ENCODE measurements at regions not wholly inside any gene's neighbourhood (a gene's known extent, or its start where the extent isn't known, plus 50 kb on each side); places are given as distances from the start of the nearest gene placed in this dataset.
A peak's percentile ranks its signal among the peaks of the same experiment; 100 is the strongest.

DNA sequence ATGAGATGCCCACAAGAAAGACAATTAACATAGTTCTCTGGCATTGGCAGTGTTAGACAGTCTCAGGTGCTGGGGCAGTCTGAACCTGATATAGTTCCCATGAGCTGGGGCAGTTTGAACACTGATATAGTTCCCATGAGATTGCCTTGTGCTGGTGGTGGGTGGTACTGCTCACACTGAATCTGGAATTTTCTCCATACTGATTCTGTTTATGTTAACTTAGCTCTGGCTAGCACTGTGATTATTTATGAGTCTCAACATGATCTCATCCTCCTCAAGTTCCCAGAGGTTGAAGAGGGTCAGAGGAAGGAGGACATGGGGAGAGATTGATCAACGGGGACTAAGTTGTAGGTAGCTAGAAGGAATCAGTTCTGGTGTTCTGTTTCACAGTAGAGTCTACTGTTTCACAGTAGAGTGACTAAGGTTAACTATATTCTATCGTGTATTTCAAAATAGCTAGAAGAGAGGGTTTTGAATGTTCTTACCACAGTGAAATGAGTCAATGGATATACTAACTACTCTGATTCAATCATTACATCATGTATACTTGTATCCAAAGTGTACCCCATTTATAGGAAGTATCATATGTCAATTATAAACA lies 379.9 kb downstream of the ADAM29 start:
- H3K9me3 ChIP-seq: no peaks in the 10 kb centered on the region
- no peak overlapping the region for H3K4me3 ChIP-seq
- no peaks in the 10 kb centered on the region for H3K4me1 ChIP-seq
- no peak overlapping the region for H3K27ac ChIP-seq
- POLR2A ChIA-PET: no interaction called here
- peak in 1 of 2 experiments; percentile 36; a peak in 2 of 6 replicates for ATAC-seq
- whole genome bisulfite sequencing (ENCODE audit: missing lambda C conversion rate): 60% methylated on average over 2 of the region's 2 CpGs
- no peak overlapping the region for H3K4me2 ChIP-seq
- FAIRE-seq: no peak
- CTCF ChIA-PET: interaction anchor here (0.9 to 1.2 kb wide), 2 partner anchors 17 to 23 kb away, joined by 3 read pairs; no protein-coding TSS in a partner anchor
- DNase-seq (ENCODE audit: low read depth in 1 of 2, low spot score in 1 of 2): no peak
- TF ChIP-seq, protein P1, sequence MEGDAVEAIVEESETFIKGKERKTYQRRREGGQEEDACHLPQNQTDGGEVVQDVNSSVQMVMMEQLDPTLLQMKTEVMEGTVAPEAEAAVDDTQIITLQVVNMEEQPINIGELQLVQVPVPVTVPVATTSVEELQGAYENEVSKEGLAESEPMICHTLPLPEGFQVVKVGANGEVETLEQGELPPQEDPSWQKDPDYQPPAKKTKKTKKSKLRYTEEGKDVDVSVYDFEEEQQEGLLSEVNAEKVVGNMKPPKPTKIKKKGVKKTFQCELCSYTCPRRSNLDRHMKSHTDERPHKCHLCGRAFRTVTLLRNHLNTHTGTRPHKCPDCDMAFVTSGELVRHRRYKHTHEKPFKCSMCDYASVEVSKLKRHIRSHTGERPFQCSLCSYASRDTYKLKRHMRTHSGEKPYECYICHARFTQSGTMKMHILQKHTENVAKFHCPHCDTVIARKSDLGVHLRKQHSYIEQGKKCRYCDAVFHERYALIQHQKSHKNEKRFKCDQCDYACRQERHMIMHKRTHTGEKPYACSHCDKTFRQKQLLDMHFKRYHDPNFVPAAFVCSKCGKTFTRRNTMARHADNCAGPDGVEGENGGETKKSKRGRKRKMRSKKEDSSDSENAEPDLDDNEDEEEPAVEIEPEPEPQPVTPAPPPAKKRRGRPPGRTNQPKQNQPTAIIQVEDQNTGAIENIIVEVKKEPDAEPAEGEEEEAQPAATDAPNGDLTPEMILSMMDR (IDR thresholded peaks at IDR 0.05): no peak
- TF ChIP-seq FOXS1 (CRISPR knock-in tag; IDR thresholded peaks at IDR 0.05) (no peak), E2F6 (IDR thresholded peaks at IDR 0.05; ENCODE audit: borderline replicate concordance, low read depth) (no peak), ATOH8 (CRISPR knock-in tag; IDR thresholded peaks at IDR 0.05; ENCODE audit: low read depth) (no peak), BCL3 (IDR thresholded peaks at IDR 0.05) (no peak), HOXB13 (CRISPR knock-in tag; IDR thresholded peaks at IDR 0.05; ENCODE audit: low read depth) (no peak), SMC3 (IDR thresholded peaks at IDR 0.05) (no peak), HEYL (CRISPR knock-in tag; IDR thresholded peaks at IDR 0.05) (no peak), HOXA7 (CRISPR knock-in tag; IDR thresholded peaks at IDR 0.05) (no peak), CHD2 (IDR thresholded peaks at IDR 0.05; ENCODE audit: low read length, partially characterized antibody) (no peak), KDM5A (IDR thresholded peaks at IDR 0.05) (no peak)

DNA sequence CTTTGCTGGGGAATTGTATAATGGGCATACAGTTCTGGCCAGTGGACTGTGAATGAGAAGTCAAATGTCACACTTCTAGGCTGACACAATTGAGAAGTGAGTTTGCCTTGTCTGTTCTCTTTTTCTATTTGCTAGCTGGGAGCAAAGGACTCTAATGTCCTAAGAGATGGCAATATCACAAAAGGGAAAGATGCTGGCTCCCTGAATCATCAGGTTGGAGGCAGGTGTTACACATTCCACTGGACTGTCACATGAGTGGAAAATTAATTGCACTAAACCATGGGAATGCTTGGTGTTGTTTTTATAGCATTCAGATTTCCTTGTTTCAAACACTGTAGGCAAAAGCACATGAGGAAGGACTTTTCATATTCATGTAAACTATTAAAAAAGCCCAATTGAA lies 388.3 kb downstream of the ADAM29 start:
- Histone ChIP-seq H3K27ac (peak overlapping the region in 1 of 2 experiments; percentile 33; a peak in 1 of 6 replicates), H3K4me1 (peaks cover 9% of the 10 kb centered on the region), H3K4me2 (peak overlapping the region; percentile 18; the same call in 1 of the 3 replicates), H3K4me3 (no peak overlapping the region), H3K9me3 (no peaks in the 10 kb centered on the region)
- TF ChIP-seq ZFP36 (IDR thresholded peaks at IDR 0.05; ENCODE audit: borderline replicate concordance, partially characterized antibody) (no peak), GATA3 (IDR thresholded peaks at IDR 0.05; ENCODE audit: borderline replicate concordance) (no peak), SREBF2 (IDR thresholded peaks at IDR 0.05) (no peak), HOXB13 (CRISPR knock-in tag; IDR thresholded peaks at IDR 0.05; ENCODE audit: low read depth) (no peak), POLR2AphosphoS2 (conservative IDR thresholded peaks at IDR 0.05; ENCODE audit: low read length) (no peak), JUN (IDR thresholded peaks at IDR 0.05) (no peak), FOSB (CRISPR knock-in tag; IDR thresholded peaks at IDR 0.05) (no peak), RNF2 (IDR thresholded peaks at IDR 0.05; ENCODE audit: borderline replicate concordance, low read depth) (no peak)
- FAIRE-seq (no peak), ATAC-seq (no peak), DNase-seq (ENCODE audit: low read depth in 1 of 2, low spot score in 1 of 2) (peak in 1 of 2 experiments; percentile 10)
- ChIA-PET POLR2A (no interaction called here), CTCF (no interaction called here)

- FAIRE-seq (no peak), DNase-seq (ENCODE audit: low read depth in 1 of 2, low spot score in 1 of 2) (no peak), ATAC-seq (no peak)
- ChIA-PET POLR2A (no interaction called here), CTCF (interaction anchor here (0.6 kb wide), 1 partner anchor 1814 kb away, joined by 3 read pairs; no protein-coding TSS in a partner anchor)
- H3K9me3 ChIP-seq: no peaks in the 10 kb centered on the region
- H3K4me1 ChIP-seq: peaks cover 9% of the 10 kb centered on the region
- no peak overlapping the region for H3K27ac ChIP-seq
- WGBS (ENCODE audit: missing lambda C conversion rate): 0% methylated on average over 1 of the region's 1 CpG
- H3K4me2 ChIP-seq: no peak overlapping the region
- H3K4me3 ChIP-seq: no peak overlapping the region
- TF ChIP-seq MAZ (IDR thresholded peaks at IDR 0.05; ENCODE audit: borderline replicate concordance, low read depth, low read length) (no peak), POLR2AphosphoS2 (conservative IDR thresholded peaks at IDR 0.05; ENCODE audit: low read length) (no peak), BHLHE40 (IDR thresholded peaks at IDR 0.05; ENCODE audit: low read depth, low read length) (no peak), ZC3H11A (IDR thresholded peaks at IDR 0.05) (no peak), FOXS1 (CRISPR knock-in tag; IDR thresholded peaks at IDR 0.05) (no peak), RARB (CRISPR knock-in tag; IDR thresholded peaks at IDR 0.05) (no peak), E2F6 (IDR thresholded peaks at IDR 0.05; ENCODE audit: borderline replicate concordance, low read depth) (no peak), RCOR1 (IDR thresholded peaks at IDR 0.05; ENCODE audit: low read depth, low read length) (no peak), RNF2 (IDR thresholded peaks at IDR 0.05; ENCODE audit: borderline replicate concordance, low read depth) (no peak), FOSL2 (IDR thresholded peaks at IDR 0.05) (no peak), FOSL2 (CRISPR knock-in tag; IDR thresholded peaks at IDR 0.05) (no peak), TP53 (CRISPR knock-in tag; IDR thresholded peaks at IDR 0.05) (no peak), RAD21 (conservative IDR thresholded peaks at IDR 0.05 in 1 of 2, IDR thresholded peaks at IDR 0.05 in 1 of 2) (no peak), SMC3 (IDR thresholded peaks at IDR 0.05) (no peak), CHD4 (IDR thresholded peaks at IDR 0.05; ENCODE audit: borderline replicate concordance) (no peak), RFX5 (IDR thresholded peaks at IDR 0.05) (no peak)
- TF ChIP-seq, protein P2, sequence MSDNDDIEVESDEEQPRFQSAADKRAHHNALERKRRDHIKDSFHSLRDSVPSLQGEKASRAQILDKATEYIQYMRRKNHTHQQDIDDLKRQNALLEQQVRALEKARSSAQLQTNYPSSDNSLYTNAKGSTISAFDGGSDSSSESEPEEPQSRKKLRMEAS (IDR thresholded peaks at IDR 0.05): no peak
These were observed 389.2 kb downstream of the ADAM29 start for GRCh38 chr4:175307326-175307725.
